NCI-H2227 (cell line): ENCODE measurements at regions not wholly inside any gene's neighbourhood (a gene's known extent, or its start where the extent isn't known, plus 50 kb on each side); places are given as distances from the start of the nearest gene placed in this dataset.

ENCODE experiments used
- DNase-seq: peaks from one replicate; lab custom pipeline; 2025; ENCODE audit not compliant: unreplicated experiment; lab: John Stamatoyannopoulos, UW

DNA sequence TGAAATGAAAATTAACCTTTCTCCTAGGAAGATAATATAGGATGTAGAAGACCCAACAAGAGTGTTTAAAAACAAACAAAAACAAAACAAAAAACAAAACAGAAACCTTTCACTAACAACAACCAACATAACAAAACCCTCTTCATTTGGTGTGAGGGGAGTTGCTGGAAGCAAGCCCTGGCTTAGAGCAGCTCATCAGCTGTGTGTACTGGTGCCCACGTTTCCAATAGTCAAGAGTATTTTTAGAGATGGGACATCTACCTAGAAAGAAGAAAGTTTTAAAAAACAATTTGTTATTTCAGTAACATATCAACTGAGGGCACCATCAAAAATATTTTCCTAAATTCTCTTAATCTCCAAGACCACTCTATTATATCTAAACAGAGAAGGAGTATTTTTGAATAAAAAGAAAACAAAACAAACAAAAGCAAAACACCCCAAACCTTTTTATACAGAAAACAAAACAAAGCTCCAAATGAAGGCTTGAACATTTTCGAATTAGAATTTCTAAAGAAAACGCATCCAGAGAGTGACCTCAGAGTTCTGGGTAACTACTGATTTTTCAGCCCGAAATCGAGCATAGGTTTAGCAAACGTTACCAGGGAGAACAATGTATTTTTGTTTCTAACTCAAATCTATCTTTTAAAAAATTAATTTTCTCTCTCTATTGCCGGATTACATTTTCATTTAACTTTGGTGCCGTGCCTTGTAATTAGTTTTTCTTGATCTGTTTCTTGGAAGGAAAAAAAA lies 134.6 kb downstream of the INSIG2 start:
- peak; percentile 6 for DNase-seq

DNA sequence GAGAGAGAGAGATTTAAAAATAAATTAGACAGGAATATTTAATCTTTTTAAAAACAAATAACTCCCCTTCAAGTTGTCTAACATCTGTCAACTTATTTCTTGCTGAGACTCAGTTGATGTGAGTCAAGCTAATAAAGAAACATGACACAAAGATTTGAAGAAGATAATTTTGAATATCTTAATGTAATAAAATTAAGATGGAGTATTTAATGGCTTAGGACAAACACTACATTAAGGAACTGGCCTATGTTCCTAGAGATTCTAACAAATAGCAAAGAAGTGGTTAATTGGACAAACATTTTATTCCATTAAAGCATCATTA lies 134.0 kb downstream of the INSIG2 start:
- no peak for DNase-seq

DNA sequence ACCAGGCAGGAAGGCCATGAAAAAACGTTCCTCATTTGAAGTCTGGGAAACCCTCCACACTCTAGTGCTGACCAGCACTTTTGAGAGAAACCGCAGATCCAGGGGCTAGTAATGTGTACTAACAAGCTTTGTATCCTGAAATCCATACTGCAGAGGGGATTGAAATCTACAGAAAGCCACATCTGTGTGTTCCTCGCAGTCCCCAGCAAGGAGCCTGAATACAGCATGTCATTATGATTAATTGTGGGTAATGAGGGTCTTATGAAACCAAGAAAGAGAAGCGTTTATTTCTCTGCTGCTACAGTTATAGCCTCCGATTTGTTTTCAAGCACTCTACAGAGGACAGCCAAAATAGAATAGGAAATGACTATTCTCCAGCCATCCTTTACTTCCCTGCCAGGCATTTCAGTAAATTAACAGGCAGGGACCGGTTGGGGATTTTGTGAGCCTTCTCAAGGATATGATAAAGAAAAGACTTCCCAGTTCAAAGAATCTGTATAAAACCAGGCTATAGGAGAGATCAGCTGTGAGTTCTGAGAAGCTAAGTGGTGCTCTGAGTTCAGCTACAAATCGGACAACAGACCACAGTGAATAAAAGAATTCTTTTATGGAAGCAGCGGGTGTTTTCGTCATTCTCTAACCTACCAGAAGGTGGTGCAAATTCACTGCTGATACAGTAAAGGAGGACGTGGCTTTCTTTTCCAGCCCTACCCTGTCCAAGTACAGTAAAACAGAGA lies 133.4 kb downstream of the INSIG2 start:
- DNase-seq: peak; percentile 78

DNA sequence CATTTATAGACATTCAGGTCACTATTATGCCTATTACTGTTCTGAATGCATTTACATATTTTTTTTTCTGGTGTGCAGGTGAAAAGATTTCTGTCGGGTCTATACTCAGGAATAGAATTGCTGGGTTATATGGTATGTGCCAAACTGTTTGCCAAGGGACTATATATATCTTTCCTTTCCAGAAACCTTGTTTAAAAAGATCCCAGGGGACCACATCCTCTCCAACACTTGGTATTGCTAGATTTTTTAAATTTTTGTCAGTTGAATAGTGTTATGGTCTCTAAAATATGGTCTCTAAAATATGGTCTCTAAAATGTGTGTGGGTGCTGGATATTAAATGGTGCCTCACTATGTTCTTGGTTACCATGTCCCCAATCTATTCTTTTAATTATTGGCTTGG lies 131.3 kb downstream of the INSIG2 start:
- no peak for DNase-seq

DNA sequence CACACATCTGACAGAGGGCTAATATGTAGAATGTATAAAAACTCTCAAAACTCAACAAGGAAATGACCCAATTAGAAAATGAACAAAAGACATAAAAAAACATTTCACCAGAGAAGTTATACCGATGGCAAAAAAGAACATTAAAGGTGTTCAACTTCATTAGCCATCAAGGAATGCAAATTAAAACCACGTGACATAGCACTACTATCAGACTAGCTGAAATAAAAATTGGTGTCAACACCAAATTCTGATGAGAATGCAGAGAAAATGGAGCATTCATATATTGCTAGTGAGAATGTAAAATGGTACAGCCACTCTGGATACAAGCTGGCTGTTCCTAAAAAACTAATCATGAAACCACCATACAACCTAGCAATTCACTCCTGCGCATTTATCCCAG lies 128.0 kb downstream of the INSIG2 start:
- DNase-seq: no peak

DNA sequence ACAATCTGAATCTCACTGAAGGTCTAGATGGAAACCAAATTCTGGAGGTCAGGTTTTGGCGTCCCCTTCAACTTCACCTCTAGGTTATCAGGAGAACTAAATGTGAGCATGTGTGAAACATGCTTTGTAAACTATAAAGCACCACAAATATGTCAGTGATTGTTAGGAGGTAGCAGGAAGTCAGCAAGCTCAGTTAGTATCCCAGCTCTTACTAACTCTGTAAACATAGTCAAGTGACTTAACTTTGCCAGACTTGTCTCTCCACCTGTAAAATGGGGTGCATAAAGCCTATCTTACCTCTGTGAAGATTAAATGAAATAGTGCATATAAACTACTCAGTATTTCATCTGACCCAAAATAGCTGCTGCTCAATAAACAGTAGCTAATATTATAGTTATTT lies 121.5 kb downstream of the INSIG2 start:
- DNase-seq: no peak

DNA sequence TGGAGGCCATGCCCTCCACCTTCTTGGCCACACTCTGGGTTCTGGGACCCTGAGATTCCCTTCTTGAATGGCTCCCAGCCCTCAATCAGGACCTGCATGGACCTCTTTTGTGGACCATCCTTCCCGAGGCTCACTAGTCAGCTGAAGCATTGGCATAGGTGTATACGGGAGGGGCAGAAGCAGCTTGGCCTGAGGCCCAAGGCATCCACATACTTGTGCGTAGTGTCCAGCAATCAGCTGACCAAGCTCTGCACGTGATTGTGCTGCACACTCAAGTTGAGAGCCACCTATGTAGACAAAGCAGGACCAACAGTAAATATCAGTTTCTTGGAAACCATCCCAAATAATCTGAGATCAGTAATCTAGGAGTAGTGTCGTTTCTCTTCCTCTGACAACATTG lies 119.6 kb downstream of the INSIG2 start:
- DNase-seq: no peak

DNA sequence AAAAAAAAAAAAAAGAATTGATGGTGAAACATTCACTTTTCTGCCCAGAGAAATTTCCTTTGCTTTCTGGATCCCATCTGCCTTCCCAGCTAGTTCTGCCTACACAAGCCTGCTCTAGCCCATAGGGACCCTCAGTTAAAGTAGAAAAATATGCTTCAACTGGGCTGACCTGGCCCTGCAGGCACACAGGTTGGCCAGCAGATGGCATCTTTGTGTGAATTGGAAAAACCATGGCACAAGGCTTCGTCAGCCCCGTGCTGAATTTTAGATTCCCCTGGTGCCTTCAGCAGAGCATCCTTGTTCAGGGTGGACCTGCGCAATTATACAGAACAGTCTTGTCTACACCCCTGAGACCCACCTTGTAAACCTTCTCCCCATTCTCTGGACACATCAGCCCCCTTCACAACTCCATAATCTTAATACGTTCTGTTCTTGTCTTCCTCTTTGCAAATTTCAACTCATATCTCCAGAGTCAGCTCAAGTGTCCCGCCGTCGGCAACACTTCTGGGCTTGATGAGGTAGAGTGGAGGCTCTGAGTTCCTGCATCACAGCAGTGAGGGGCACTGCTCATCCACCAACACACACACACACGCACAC lies 114.5 kb downstream of the INSIG2 start:
- peak; percentile 66 for DNase-seq

DNA sequence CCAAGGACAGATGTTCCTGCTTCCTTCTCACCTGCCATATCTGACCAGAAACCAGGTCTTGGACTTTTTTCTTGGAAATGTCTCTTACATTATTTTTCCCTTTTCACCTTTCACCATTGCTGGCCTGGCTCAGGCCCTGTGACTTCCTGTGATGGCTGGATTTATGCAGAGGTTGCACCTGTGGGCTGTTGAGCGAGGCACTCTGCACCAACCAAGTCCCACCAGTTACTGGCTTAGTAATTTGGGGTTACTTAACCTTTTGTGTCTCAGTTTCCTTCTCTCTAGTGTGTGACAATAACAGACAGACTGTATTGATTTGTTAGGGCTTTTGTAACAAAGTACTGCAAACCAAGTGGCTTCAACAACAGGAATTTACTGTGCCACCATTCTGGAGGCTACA lies 110.0 kb downstream of the INSIG2 start:
- DNase-seq: no peak

DNA sequence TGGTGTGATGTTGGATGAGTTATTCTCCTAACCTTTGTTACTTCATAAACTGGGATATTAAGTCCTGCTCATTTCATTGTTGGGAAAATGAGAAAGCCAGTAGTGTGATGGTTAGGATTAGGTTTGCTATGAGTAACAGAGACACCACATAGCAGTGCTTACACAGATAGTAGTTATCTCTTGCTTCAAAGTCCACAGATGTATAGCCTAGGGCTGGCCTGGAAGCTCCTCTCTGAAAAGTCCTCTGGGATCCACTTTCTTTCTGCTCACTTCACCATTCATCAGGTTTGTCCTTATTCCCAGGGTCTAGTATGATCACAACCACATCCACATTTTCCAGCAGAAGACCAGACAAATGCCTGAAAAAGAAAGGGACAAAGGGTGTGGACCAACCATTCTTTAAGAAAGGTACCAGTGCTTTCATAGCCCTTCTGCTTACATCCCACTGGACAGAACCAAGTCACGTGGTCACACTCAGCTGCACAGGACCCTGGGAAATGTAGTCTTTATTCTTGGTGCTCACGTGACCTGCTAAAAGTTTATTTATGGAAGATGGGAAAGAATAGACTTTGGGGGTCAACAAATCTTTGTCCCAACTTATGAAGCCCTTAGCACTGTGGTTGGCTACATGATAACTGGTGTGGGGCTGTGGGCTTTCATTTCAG lies 108.9 kb downstream of the INSIG2 start:
- DNase-seq: peak; percentile 35

DNA sequence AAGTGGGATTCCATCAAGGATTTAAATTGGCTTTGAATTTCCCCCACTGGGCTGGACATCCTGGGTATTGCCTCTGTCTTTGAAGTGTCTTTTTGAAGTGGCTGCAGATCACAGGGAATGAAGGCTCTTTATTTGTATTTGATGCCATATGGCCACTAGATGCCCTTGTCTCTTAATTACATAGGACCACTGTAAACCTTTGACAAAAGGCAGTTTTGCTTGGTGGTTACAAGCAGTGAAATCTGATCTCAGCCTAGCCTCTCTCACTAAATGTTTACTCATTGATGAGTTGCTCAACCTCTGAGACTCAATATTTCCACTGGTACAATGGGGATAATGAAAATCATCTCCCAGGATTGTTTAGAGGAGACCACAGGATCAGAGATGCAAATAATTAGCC lies 102.2 kb downstream of the INSIG2 start:
- peak; percentile 29 for DNase-seq

DNA sequence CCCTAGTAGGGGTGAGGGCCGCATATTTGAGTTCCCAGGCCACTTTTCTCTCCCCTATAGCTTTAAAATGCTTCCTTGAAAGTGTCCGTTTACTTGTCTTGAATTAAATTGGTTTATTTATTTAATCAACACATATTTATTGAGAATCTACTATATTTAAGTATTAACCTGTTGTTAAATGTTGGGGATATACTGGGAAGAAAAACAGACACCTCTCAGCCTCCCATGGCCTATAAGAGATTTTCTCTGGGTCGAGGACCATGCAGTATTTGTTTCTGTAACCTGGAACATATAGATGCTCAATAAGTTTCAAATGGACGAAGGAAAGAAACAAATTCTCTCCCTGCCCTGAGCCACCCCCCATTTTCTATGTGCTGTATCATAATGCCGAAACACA lies 98.6 kb downstream of the INSIG2 start:
- DNase-seq: no peak

DNA sequence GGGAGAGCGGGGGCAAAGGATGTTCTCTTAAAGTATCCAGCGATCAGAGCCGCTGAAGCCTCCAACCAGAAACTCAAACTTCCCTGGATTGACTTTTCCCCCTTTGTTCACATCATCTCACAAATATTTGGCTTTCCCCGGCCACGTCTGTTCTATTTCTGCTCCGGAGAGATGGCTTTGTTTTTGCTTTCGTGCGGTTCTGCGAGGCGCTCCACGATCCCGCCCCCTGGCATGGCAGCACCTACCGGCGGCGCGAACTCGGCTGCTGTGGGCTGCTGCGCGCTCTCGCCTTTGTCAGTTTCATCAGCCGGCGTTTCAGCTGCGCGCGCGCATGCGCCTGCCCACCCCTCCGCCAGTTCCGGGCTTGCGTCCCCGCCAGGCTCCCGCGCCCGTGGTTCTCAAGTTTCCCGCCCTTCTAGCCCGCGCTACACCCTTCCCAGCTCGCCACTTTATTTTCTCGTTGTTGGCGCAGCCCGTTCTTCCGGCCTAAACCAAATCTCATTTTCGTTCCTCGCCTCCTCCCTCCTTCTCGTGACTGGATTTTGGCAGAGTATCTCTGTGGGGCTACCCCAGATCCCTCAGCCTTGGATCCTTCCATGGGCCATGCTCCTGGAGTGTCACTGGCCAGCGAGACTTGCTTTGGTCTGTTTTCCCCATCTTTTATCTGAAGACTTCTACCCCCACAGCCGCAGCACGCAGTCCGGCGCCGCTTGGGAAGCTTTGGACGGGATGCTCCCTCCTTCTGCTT lies 98.0 kb downstream of the INSIG2 start:
- peak; percentile 91 for DNase-seq

DNA sequence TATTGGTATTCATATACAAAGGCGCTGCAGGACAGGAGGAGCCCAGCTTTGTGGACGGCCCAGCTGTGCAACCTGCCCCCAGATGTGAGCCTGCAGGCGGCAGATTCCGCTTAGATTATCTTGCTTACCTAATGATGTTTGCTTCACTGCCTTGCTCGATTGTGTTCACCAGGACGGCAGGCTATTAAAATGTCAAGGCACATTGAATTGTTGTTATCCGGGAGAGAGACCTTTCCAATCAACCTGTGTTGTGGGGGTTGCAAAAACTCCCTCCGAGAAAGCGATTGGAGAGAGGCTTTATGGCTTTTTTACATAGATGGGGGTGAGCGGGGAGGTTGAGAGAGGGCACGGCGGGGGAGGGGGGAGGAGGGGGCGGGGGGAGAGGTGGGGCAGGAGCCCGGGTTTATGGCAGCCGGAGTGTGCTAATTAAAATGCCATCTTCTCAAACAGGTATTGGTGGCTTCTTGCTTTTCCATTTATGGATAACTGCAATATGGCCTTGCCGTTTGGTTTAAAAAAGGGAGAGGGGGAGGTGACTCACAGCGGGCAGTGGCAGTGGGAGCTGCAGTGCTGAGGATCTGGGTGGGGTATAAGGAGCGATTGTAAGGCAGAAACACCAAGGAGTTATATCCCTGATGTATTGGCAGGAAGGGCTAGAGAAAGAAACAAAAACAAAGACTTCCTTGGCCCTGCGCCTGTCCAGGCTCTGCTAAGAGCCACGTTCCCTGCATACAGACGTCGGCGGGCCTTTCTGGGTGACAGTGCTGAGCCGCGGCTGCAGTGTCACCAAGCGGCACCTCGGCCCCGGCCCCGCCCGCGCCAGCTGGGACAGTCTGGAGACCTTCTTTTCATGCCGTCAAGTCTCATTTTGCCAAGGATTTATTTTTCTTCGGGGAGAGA lies 97.2 kb downstream of the INSIG2 start:
- peak; percentile 57 for DNase-seq

DNA sequence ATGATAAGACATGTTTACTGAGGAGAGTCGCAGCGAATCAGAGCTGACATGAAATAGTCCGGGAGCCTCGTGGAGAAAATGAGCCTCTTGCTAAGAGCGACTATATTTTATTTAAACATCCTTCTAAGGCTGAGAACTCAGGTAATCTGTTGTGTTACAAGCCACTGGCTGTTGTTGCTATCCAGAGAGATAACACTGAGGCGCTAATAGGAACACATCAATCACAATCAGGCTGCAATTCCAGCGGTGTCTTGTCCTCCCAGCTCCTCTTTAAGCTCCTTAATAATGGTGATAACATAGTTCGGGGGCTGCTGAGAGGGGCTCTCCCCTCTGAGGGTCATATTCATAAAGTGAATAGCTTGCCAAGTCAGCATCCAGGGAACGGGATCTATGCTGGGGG lies 95.1 kb downstream of the INSIG2 start:
- DNase-seq: peak; percentile 39

DNA sequence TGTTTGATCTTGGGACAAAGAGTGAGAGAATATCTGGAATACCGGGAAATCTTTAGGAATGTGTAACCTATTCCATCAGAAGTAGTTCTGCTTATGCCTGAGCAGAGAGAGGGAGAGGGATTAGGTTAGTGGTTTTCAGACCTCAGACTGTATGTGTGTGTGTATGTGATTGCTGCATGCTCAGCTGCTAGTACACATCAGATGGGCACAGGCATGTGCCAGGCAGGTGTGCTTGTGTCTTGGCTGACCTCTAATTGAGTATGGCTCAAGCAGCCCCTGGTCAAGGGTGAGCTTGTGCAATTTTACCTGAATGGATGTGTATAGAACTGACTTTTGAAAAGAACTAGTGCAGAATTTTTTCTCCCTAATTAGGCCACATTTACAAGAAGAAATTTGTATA lies 91.2 kb downstream of the INSIG2 start:
- no peak for DNase-seq

DNA sequence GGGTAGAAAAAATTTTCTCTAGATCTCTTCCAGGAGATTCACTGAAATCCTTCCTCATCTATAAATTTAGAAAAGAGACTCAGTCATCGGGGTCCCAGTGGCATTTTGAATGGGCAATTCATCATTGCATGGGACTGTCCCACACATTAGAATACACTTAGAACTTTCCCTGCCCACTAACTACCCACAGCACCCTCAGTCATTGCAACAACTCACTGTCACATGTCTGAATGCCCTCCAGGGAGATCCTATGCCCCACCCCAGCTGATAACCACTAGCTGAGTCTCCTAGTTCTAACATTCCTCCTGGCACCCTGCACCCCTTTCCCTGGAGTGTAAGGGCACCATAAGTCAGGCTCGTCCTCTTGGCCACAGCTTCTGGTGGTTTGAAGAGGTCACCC lies 89.6 kb downstream of the INSIG2 start:
- no peak for DNase-seq

DNA sequence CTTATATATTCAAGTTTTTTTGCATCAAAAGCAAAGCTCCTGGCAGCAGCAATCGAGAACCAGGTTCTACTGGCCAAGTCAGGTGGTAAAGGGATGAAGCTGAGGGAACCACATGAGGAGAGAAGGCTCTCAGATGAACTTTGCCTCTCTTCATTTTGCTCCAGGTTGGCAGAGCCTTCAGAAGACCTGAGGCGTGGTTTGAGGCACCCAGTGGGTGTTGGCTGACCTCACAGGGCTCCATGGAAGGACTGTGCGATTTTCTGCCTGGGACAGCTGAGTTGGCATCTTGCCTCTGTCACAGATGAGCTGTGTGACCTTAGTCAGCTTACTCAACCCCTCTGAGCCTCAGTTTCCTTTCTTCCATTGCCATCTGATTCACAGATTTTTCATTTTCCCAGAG lies 89.0 kb downstream of the INSIG2 start:
- no peak for DNase-seq

DNA sequence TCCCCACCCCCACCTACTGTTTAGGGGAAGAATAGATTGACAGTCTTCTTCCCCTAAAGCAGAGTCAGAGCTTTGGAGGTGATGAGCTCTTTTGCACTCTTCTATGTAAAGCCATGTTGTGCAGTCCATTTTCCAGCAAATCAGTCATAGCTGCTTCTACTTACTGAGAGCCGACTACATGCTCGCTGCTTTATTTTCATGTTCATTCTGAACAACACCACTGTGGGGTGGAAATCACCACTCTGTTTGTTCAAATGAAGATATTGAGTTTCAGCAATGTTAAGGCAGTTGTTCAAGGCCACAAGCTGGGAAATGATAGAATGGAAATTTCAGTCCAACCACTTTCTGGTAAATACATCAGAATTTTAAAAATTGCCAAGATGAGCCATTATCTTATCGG lies 88.3 kb downstream of the INSIG2 start:
- no peak for DNase-seq

DNA sequence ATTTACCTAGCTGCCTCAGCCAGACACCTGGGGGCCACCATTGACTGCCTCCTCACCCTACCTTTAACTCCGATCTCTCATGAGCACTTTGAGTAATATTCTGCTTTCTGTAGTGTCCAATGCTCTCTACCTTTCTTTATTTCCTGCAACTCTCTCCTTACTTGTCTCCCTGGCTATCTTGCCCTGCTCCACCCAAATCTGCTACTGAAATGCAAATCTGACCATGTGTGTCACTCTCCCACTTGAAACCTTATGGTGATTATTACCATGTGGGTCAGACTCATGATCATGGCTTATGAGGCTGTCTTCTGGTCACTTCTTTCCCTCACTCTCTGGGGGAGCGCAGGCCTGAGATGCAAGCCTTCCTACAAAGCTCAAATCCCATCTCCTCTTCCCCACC lies 83.3 kb downstream of the INSIG2 start:
- DNase-seq: no peak
